SK-N-SH (cell line): ENCODE measurements at regions not wholly inside any gene's neighbourhood (a gene's known extent, or its start where the extent isn't known, plus 50 kb on each side); places are given as distances from the start of the nearest gene placed in this dataset.
A peak's percentile ranks its signal among the peaks of the same experiment; 100 is the strongest.

Experiments
- CTCF ChIA-PET: fragments of 300-600, 350-600 bp; formaldehyde crosslinking; extraction: SDS; loops from one replicate; lab custom pipeline; 2021; lab: Yijun Ruan, JAX
- POLR2A ChIA-PET: fragments of 350-600 bp; sonication (Branson Sonifier 250); formaldehyde crosslinking; extraction: SDS; loops from one replicate; lab custom pipeline; 2020; ENCODE audit warnings: antibody characterized with exemption, inconsistent platforms; lab: Yijun Ruan, JAX
- DNase-seq: peaks from one replicate; pipeline ENCODE4 v3.0.0; 2012
- H2AFZ ChIP-seq: fragments of 200-600 bp; sonication (generic); 2 replicates; pipeline ENCODE4 v1.8.1; 2016; ENCODE audit warnings: antibody characterized with exemption, mild to moderate bottlenecking, low read depth
- H3F3A ChIP-seq: fragments of 200-600 bp; sonication (generic); replicated peaks from 2 replicates; pipeline ENCODE3; 2016; ENCODE audit warnings: antibody characterized with exemption, mild to moderate bottlenecking; ENCODE audit not compliant: insufficient read depth
- H3K27ac ChIP-seq, 2 experiments: fragments of 200-500 bp in 1 of 2; fragments of 200-600 bp in 1 of 2; sonication (Bioruptor generic) in 1 of 2; sonication (generic), shearing (Covaris generic) in 1 of 2; 2 replicates each; pipeline versions ENCODE4 v1.5.1 to v1.6.1; 2014 to 2016; ENCODE audit warnings: low read depth in 2 of 2, inconsistent platforms in 1 of 2, low read length in 1 of 2, mild to moderate bottlenecking in 1 of 2, mixed read lengths in 1 of 2
- H3K27me3 ChIP-seq: fragments of 200-600 bp; sonication (generic), shearing (Covaris generic); 2 replicates; pipeline ENCODE4 v1.6.1; 2016; ENCODE audit warnings: mixed run types; ENCODE audit not compliant: insufficient read depth
- H3K36me3 ChIP-seq, 2 experiments: fragments of 200-500 bp in 1 of 2; fragments of 200-600 bp in 1 of 2; sonication (Bioruptor generic) in 1 of 2; sonication (generic) in 1 of 2; replicated peaks in 1 of 2; 2 replicates each; pipeline versions ENCODE3 to v1.5.1; 2014 to 2016; ENCODE audit warnings: low read length in 1 of 2, mild to moderate bottlenecking in 1 of 2; ENCODE audit not compliant: insufficient read depth in 2 of 2, control insufficient read depth in 1 of 2
- H3K4me1 ChIP-seq, 2 experiments: fragments of 200-500 bp in 1 of 2; fragments of 200-600 bp in 1 of 2; sonication (Bioruptor generic) in 1 of 2; sonication (generic), shearing (Covaris generic) in 1 of 2; 2 replicates each; pipeline versions ENCODE4 v1.5.1 to v1.6.1; 2014 to 2016; ENCODE audit warnings: low read depth in 1 of 2, low read length in 1 of 2, mixed run types in 1 of 2; ENCODE audit not compliant: insufficient read depth in 2 of 2, control insufficient read depth in 1 of 2
- H3K4me2 ChIP-seq: fragments of 200-600 bp; sonication (generic), shearing (Covaris generic); 2 replicates; pipeline ENCODE4 v1.6.1; 2017; ENCODE audit warnings: mixed run types
- H3K4me3 ChIP-seq, 2 experiments: fragments of 200-500 bp in 1 of 2; fragments of 200-600 bp in 1 of 2; sonication (Bioruptor generic) in 1 of 2; sonication (generic), shearing (Covaris generic) in 1 of 2; 2 replicates each; pipeline versions ENCODE4 v1.5.1 to v1.8.1; 2014 to 2016; ENCODE audit warnings: low read depth in 2 of 2, inconsistent platforms in 1 of 2, low read length in 1 of 2, mild to moderate bottlenecking in 1 of 2, mixed read lengths in 1 of 2, moderate library complexity in 1 of 2
- H3K79me2 ChIP-seq: fragments of 200-600 bp; sonication (generic); 2 replicates; pipeline ENCODE4 v1.8.1; 2017; ENCODE audit warnings: mild to moderate bottlenecking; ENCODE audit not compliant: insufficient read depth
- H3K9ac ChIP-seq: fragments of 200-600 bp; sonication (generic); 2 replicates; pipeline ENCODE4 v1.6.1; 2017; ENCODE audit warnings: mixed run types
- H3K9me2 ChIP-seq: fragments of 200-600 bp; sonication (generic); 2 replicates; pipeline ENCODE4 v1.6.1; 2017; ENCODE audit warnings: mixed run types
- H3K9me3 ChIP-seq: fragments of 200-600 bp; sonication (generic); 2 replicates; pipeline ENCODE4 v1.6.1; 2017; ENCODE audit warnings: mixed run types, mild to moderate bottlenecking, moderate library complexity
- H4K20me1 ChIP-seq: fragments of 200-600 bp; sonication (generic); 2 replicates; pipeline ENCODE4 v1.6.1; 2017; ENCODE audit warnings: mild to moderate bottlenecking, mixed run types; ENCODE audit not compliant: insufficient read depth
- CTCF ChIP-seq: fragments of 200-600 bp; sonication (generic); IDR thresholded peaks from 2 replicates; pipeline ENCODE4 v1.6.1; 2017; ENCODE audit warnings: antibody characterized with exemption, mild to moderate bottlenecking, moderate library complexity
- ELF1 ChIP-seq: IDR thresholded peaks from 2 replicates; pipeline ENCODE4 v1.4.0; 2012
- PBX3 ChIP-seq: IDR thresholded peaks from 2 replicates; pipeline ENCODE4; 2012
- REST ChIP-seq: IDR thresholded peaks from 2 replicates; pipeline ENCODE4 v1.6.1; 2012; ENCODE audit warnings: mild to moderate bottlenecking, low read depth, low read length, moderate library complexity
- RFX5 ChIP-seq: IDR thresholded peaks from 2 replicates; pipeline ENCODE4 v1.6.1; 2012; ENCODE audit warnings: mild to moderate bottlenecking, improper control_type of control experiment, low read length
- TAF1 ChIP-seq: IDR thresholded peaks from 2 replicates; pipeline ENCODE4 v1.6.1; 2012; ENCODE audit warnings: low read depth, mild to moderate bottlenecking, low read length, moderate library complexity, borderline replicate concordance
- TEAD4 ChIP-seq: IDR thresholded peaks from 2 replicates; pipeline ENCODE4 v1.4.0; 2012; ENCODE audit warnings: mild to moderate bottlenecking, borderline replicate concordance; ENCODE audit not compliant: insufficient read depth
- USF1 ChIP-seq: IDR thresholded peaks from 2 replicates; pipeline ENCODE4 v1.4.0; 2012; ENCODE audit warnings: low read depth, borderline replicate concordance
- USF2 ChIP-seq: fragments of 150-350 bp; IDR thresholded peaks from 2 replicates; pipeline ENCODE4 v1.6.1; 2017; ENCODE audit warnings: antibody characterized with exemption, low read length, low read depth, borderline replicate concordance
- WGBS: methylation state at CpG from one replicate; pipeline ENCODE4 v1.1.6; 2017; ENCODE audit warnings: low lambda C conversion rate; 5-methylcytosine and 5-hydroxymethylcytosine counted together

- H3K9me2 ChIP-seq = no peaks in the 10 kb centered on the region
- no peaks in the 10 kb centered on the region for H3K9me3 ChIP-seq
- H3K36me3 ChIP-seq = no peaks in the 10 kb centered on the region
- no peak overlapping the region for H3K9ac ChIP-seq
- POLR2A ChIA-PET = no interaction called here
- no peak overlapping the region for H3K4me2 ChIP-seq
- no peaks in the 10 kb centered on the region for H4K20me1 ChIP-seq
- DNase-seq = no peak
- no peak overlapping the region for H3K4me3 ChIP-seq
- H3F3A ChIP-seq = no peaks in the 10 kb centered on the region
- no peaks in the 10 kb centered on the region for H3K27me3 ChIP-seq
- CTCF ChIA-PET = no interaction called here
- no peak overlapping the region for H3K27ac ChIP-seq
- 60% methylated on average over 4 of the region's 4 CpGs for WGBS
- no peak for TF ChIP-seq CTCF
- no peak for TF ChIP-seq USF1
- TF ChIP-seq REST = peak; percentile 88
- TF ChIP-seq ELF1 = no peak
- no peak for TF ChIP-seq TEAD4
- no peak for TF ChIP-seq USF2
- no peak for TF ChIP-seq TAF1
- H3K4me1 ChIP-seq = peaks cover 0 to 11% of the 10 kb centered on the region in 2 experiments; a peak in 2 of 4 replicates
- no peak overlapping the region for H2AFZ ChIP-seq
- H3K79me2 ChIP-seq = no peaks in the 10 kb centered on the region
Measured at GRCh38 chr2:41197781-41198180, 745.9 kb upstream of the SLC8A1 start.

- Histone ChIP-seq H3K4me2 (no peak overlapping the region), H3K79me2 (no peaks in the 10 kb centered on the region), H3K9ac (no peak overlapping the region), H3K27me3 (no peaks in the 10 kb centered on the region), H3K4me3 (no peak overlapping the region), H3K4me1 (peaks cover 0 to 5% of the 10 kb centered on the region in 2 experiments; a peak in 2 of 4 replicates), H3K27ac (no peak overlapping the region), H3K36me3 (no peaks in the 10 kb centered on the region), H4K20me1 (no peaks in the 10 kb centered on the region), H3K9me2 (no peaks in the 10 kb centered on the region), H2AFZ (no peak overlapping the region), H3K9me3 (no peaks in the 10 kb centered on the region), H3F3A (no peaks in the 10 kb centered on the region)
- ChIA-PET CTCF (interaction anchor here (0.7 kb wide), 1 partner anchor 16 kb away, joined by 3 read pairs; no protein-coding TSS in a partner anchor), POLR2A (no interaction called here)
- no peak for DNase-seq
- TF ChIP-seq ELF1 (no peak), PBX3 (no peak), RFX5 (no peak)
- WGBS = 46% methylated on average over 1 of the region's 1 CpG
Measured at GRCh38 chr2:41199334-41199733, 747.4 kb upstream of the SLC8A1 start.
